A673 (cell line): ENCODE measurements at regions not wholly inside any gene's neighbourhood (a gene's known extent, or its start where the extent isn't known, plus 50 kb on each side); places are given as distances from the start of the nearest gene placed in this dataset.

Source experiments
- BruUV-seq: library from RNA; stranded (reverse); fragments of 400-500 nt; replicated peaks from 2 replicates; lab custom pipeline; 2021; lab: Mats Ljungman, UMichigan
- CTCF ChIA-PET: fragments of 300-600 bp; sonication (Branson Sonifier 250); formaldehyde crosslinking; loops from one replicate; lab custom pipeline; 2022; ENCODE audit warnings: antibody characterized with exemption; lab: Charles Lee
- POLR2A ChIA-PET: fragments of 300-600 bp; sonication (Branson Sonifier 250); formaldehyde crosslinking; loops from one replicate; lab custom pipeline; 2022; ENCODE audit warnings: antibody characterized with exemption; ENCODE audit not compliant: low non-redundant PET; lab: Charles Lee
- DNase-seq: peaks from one replicate; pipeline ENCODE4 v3.0.0-alpha.2; 2015; ENCODE audit warnings: low spot score
- H3K27ac ChIP-seq: fragments of 200-600 bp; sonication (generic); 2 replicates; pipeline ENCODE4 v1.5.1; 2016; ENCODE audit warnings: mixed run types, low read depth, mild to moderate bottlenecking, mixed read lengths, antibody characterized with exemption, low read length; ENCODE audit not compliant: poor library complexity, severe bottlenecking
- H3K27me3 ChIP-seq: fragments of 200-600 bp; sonication (generic); replicated peaks from 2 replicates; pipeline ENCODE4 v1.6.1; 2017; ENCODE audit warnings: mixed run types, low read depth, mild to moderate bottlenecking, mixed read lengths, antibody characterized with exemption, low read length; ENCODE audit not compliant: insufficient read depth, poor library complexity
- H3K36me3 ChIP-seq: fragments of 200-600 bp; sonication (generic); 2 replicates; pipeline ENCODE4 v1.6.1; 2016; ENCODE audit warnings: mixed run types, mild to moderate bottlenecking, mixed read lengths, antibody characterized with exemption, low read length; ENCODE audit not compliant: insufficient read depth, poor library complexity, severe bottlenecking
- H3K4me1 ChIP-seq: fragments of 200-600 bp; sonication (generic); 2 replicates; pipeline ENCODE4 v1.6.1; 2017; ENCODE audit warnings: mixed run types, mild to moderate bottlenecking, mixed read lengths, antibody characterized with exemption, low read length; ENCODE audit not compliant: insufficient read depth, poor library complexity, severe bottlenecking
- H3K4me3 ChIP-seq: fragments of 200-600 bp; sonication (generic); 2 replicates; pipeline ENCODE4 v1.5.1; 2016; ENCODE audit warnings: low read depth, mixed run types, mild to moderate bottlenecking, mixed read lengths, low read length; ENCODE audit not compliant: poor library complexity, severe bottlenecking
- H3K9me3 ChIP-seq: fragments of 200-600 bp; sonication (generic); 2 replicates; pipeline ENCODE4 v1.6.1; 2016; ENCODE audit warnings: mixed run types, low read depth, mild to moderate bottlenecking, mixed read lengths, antibody characterized with exemption, low read length; ENCODE audit not compliant: poor library complexity, severe bottlenecking
- CTCF ChIP-seq: fragments of 300-800, 200-600 bp; sonication (generic); conservative IDR thresholded peaks from 2 replicates; pipeline ENCODE4 v1.5.1; 2017; ENCODE audit warnings: low read depth, mild to moderate bottlenecking, antibody characterized with exemption, low read length, moderate library complexity, mixed read lengths
- EZH2 ChIP-seq: fragments of 200-600 bp; sonication (generic); IDR thresholded peaks from 2 replicates; pipeline ENCODE4 v1.6.1; 2017; ENCODE audit warnings: borderline replicate concordance, low read depth, mild to moderate bottlenecking, mixed read lengths, antibody characterized with exemption, low read length; ENCODE audit not compliant: poor library complexity, severe bottlenecking
- intact Hi-C: fragments of 100-400 bp; cut with micrococcal nuclease; formaldehyde crosslinking; loops from one replicate; pipeline ENCODE4 v1.10.0; 2022; ENCODE audit not compliant: unreplicated experiment

GRCh38 chr6:18045507-18045906 lies 58.1 kb upstream of the KIF13A start:
- no peaks in the 10 kb centered on the region for H3K4me1 ChIP-seq
- CTCF ChIA-PET: no interaction called here
- H3K36me3 ChIP-seq: no peaks in the 10 kb centered on the region
- no TSS peak for BruUV-seq
- POLR2A ChIA-PET: no interaction called here
- TF ChIP-seq CTCF (no peak), EZH2 (no peak)
- DNase-seq: no peak
- no peak overlapping the region for H3K27ac ChIP-seq
- no peaks in the 10 kb centered on the region for H3K27me3 ChIP-seq
- intact Hi-C loops: no loop called here
- H3K9me3 ChIP-seq: no peaks in the 10 kb centered on the region
- no peak overlapping the region for H3K4me3 ChIP-seq

GRCh38 chr6:18044108-18044783 lies 56.8 kb upstream of the KIF13A start:
- ChIA-PET CTCF (no interaction called here), POLR2A (no interaction called here)
- Histone ChIP-seq H3K4me1 (no peaks in the 10 kb centered on the region), H3K36me3 (no peaks in the 10 kb centered on the region), H3K27ac (no peak overlapping the region), H3K9me3 (no peaks in the 10 kb centered on the region), H3K27me3 (no peaks in the 10 kb centered on the region), H3K4me3 (no peak overlapping the region)
- TF ChIP-seq EZH2 (no peak), CTCF (no peak)
- DNase-seq: no peak
- no TSS peak for BruUV-seq
- intact Hi-C loops: no loop called here

- Histone ChIP-seq H3K4me1 (no peaks in the 10 kb centered on the region), H3K4me3 (no peak overlapping the region), H3K36me3 (no peaks in the 10 kb centered on the region), H3K9me3 (no peaks in the 10 kb centered on the region), H3K27me3 (no peaks in the 10 kb centered on the region), H3K27ac (no peak overlapping the region)
- no TSS peak for BruUV-seq
- ChIA-PET POLR2A (no interaction called here), CTCF (no interaction called here)
- TF ChIP-seq EZH2 (no peak), CTCF (no peak)
- intact Hi-C loops: no loop called here
- no peak for DNase-seq
Measured at GRCh38 chr6:18042536-18043145, 55.2 kb upstream of the KIF13A start.
